ENCODE measurements at regions not wholly inside any gene's neighbourhood (a gene's known extent, or its start where the extent isn't known, plus 50 kb on each side); places are given as distances from the start of the nearest gene placed in this dataset.

DNA sequence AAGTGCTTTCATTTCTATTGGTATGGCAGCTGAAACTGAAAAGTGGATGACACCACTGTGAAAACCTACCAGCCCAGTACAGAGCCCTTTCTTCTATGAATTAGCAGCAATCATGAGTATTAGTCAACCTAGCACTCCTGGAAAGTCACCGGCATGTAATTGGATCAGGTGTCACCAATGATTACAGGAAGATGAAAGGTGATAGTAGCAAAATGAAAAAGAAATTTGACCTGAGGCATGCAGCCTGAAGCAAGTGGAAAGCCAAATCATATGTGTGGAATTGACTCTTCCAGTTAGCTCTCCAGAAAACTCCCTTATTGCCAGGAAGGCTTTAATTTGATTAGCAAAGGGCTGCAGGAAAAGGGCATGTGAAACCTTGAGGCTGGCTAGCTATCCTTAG is 81.2 kb upstream of the NAA35 start:
- TF ChIP-seq, protein P1, sequence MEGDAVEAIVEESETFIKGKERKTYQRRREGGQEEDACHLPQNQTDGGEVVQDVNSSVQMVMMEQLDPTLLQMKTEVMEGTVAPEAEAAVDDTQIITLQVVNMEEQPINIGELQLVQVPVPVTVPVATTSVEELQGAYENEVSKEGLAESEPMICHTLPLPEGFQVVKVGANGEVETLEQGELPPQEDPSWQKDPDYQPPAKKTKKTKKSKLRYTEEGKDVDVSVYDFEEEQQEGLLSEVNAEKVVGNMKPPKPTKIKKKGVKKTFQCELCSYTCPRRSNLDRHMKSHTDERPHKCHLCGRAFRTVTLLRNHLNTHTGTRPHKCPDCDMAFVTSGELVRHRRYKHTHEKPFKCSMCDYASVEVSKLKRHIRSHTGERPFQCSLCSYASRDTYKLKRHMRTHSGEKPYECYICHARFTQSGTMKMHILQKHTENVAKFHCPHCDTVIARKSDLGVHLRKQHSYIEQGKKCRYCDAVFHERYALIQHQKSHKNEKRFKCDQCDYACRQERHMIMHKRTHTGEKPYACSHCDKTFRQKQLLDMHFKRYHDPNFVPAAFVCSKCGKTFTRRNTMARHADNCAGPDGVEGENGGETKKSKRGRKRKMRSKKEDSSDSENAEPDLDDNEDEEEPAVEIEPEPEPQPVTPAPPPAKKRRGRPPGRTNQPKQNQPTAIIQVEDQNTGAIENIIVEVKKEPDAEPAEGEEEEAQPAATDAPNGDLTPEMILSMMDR (IDR thresholded peaks at IDR 0.05) = no peak
- no peak for TF ChIP-seq POLR2A (IDR thresholded peaks at IDR 0.05)
